NCI-H1048 (cell line): ENCODE measurements at regions not wholly inside any gene's neighbourhood (a gene's known extent, or its start where the extent isn't known, plus 50 kb on each side); places are given as distances from the start of the nearest gene placed in this dataset.
"Not testable (repeated sequence)": the region's sequence is repeated elsewhere in the genome, so short reads cannot be mapped to it uniquely, and the experiment has no call there.

Experiments used
- DNase-seq: peaks from one replicate; lab custom pipeline; 2025; lab: John Stamatoyannopoulos, UW

DNA sequence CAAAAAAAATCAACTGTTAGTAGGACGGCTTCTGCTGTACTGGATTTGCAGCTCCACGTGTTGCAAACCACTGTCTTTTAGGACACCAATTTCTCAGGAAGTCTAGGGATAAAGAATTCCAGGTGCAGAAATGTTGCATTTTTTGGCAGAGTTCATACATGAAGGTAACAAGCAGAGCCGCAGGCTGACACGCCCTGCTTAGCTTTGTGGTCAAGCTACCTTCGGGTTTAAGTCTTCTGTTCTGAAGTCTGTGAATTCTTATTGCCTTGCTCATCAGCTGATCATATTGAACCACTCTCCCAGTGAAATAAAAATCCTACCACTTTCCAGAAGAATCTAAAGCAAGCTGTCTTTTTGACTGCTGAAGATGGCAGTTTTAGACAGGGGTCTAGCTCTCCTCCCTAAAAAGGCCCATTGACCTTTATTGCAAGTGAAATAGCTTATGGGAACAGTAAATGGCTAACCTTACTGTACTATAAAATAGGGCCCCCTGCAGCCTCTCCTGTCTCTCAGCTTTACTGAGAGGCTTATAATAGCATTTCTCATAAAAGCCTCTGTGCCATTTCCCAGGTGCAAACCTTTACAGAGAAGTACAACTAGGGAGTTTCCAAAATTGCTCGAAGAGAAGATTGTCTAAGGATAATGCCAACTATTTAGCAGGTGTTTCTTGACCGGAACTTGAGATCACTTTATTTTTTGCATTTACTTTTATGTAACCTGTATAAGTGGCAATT, 262.2 kb upstream of the IL12A start:
- DNase-seq: no peak

- DNase-seq: no peak
Measured at GRCh38 chr3:159727506-159727905, 261.1 kb upstream of the IL12A start.

- no peak for DNase-seq
Measured at GRCh38 chr3:159731254-159731653, 257.4 kb upstream of the IL12A start.

- no peak for DNase-seq
Measured at GRCh38 chr3:159732172-159733111, 256.2 kb upstream of the IL12A start.

- DNase-seq: no peak
Measured at GRCh38 chr3:159733194-159733860, 255.3 kb upstream of the IL12A start.

GRCh38 chr3:159734681-159735080, 254.0 kb upstream of the IL12A start:
- no peak for DNase-seq

DNA sequence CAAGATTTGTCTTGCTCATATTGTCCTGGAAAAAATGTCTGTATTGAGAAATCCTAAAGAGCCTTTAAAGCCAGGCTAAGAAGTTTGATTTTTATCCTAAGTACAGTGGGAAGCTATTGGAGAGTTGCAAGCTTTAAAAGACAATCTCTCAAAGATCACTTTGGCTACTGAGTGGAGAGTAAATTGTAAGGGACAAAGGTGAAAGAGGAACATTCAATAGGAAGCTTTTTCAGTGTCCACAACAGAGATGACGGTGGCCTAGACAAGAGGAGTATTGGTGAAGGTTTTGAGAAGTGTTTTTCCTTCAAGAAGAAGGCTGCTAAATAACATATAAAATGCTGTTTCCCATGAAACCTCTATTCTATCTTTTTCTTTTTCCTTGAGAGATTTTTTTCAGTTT, 249.5 kb upstream of the IL12A start:
- no peak for DNase-seq

GRCh38 chr3:159739969-159740368, 248.7 kb upstream of the IL12A start:
- no peak for DNase-seq

GRCh38 chr3:159741281-159741680, 247.4 kb upstream of the IL12A start:
- DNase-seq: no peak

DNA sequence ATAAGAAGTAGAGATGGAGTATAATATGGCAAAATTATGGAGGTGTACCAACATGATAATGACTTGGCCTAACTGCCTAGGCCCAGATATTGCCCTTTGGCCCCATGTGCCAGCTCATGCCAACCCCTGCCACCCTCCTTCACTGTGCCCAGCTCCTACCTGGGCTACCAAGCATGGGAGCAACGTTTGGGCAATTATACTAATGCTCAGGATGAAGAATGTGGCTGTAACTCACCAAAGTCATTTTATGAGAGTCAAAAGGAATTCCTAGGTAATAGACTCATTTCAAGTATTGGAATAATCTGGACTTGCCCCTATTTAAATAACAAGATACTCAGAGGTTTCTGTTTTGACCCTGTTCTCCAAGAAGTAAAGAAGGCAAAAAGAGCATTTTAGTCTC, 240.2 kb upstream of the IL12A start:
- DNase-seq: no peak

DNA sequence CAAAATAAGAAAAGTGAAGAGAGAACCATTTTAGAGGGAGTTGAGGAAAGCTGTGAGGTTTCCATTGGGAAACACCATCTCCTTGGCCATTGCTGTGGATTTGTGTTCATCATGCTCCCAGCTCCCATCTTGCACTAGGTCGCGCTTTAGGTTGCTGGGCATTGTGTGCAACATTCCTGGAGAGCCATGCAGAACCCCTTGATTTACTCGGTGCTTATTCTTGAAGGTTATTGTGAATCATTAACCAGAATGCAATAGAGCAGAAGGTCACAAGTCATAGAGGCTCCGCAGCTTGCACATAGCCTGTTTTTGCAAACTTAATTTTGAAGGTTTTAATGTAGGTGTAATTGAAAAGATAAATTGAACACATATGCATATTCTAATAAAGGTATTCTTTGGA, 239.2 kb upstream of the IL12A start:
- DNase-seq: no peak

GRCh38 chr3:159751146-159751545, 237.5 kb upstream of the IL12A start:
- no peak for DNase-seq

GRCh38 chr3:159751752-159752151, 236.9 kb upstream of the IL12A start:
- DNase-seq: no peak

- DNase-seq: not testable (repeated sequence)
Measured at GRCh38 chr3:159756279-159757207, 232.1 kb upstream of the IL12A start.

GRCh38 chr3:159757341-159758060, 231.1 kb upstream of the IL12A start:
- DNase-seq: no peak

DNA sequence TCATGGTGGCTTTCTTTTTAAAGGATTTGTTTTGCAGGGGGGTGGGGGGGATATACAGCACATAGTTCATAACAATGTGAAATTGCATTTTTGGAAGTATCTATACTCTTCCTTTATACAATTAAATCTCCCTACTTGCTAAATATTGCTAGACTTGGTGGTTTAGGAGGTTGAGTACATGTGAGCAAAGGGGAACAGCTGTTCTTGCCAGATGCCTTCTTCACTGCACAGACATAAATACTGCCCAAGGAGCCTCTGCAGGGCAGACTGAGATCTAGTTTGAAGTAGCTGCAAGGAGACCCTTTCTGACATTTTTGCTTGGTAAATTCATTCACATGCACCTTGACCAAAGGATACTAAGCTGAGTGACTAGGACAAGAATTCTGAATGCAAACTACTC, 228.6 kb upstream of the IL12A start:
- no peak for DNase-seq

DNA sequence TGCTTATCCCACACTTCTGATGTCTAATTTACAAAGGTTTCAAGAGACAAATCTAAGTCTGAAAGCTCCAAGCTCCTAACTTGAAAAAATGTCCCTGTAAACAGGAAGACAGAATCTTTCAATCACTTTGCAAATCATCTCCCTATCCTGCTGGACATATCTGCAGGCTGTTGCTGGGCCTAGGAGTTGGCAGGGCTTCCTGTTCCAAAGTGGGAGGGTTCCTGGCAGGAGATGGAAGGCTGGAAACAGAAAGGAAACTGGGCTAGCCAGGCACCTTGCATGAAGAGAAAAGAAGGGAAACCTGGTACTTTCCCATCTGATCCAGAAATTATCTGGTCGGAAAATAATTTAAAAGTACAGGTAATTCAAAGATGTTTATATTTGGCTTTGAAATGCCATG, 227.3 kb upstream of the IL12A start:
- no peak for DNase-seq

GRCh38 chr3:159761848-159762635, 226.6 kb upstream of the IL12A start:
- DNase-seq: no peak

- DNase-seq: no peak
Measured at GRCh38 chr3:159763011-159763601, 225.5 kb upstream of the IL12A start.
